ENCODE measurements at regions not wholly inside any gene's neighbourhood (a gene's known extent, or its start where the extent isn't known, plus 50 kb on each side); places are given as distances from the start of the nearest gene placed in this dataset.

- TF ChIP-seq POLR2A (IDR thresholded peaks at IDR 0.05) = no peak
- TF ChIP-seq CTCF (IDR thresholded peaks at IDR 0.05) = no peak
These were observed 88.3 kb downstream of the SOWAHC start for GRCh38 chr2:109702250-109702985.
